HG03558 (cell line): ENCODE measurements at regions not wholly inside any gene's neighbourhood (a gene's known extent, or its start where the extent isn't known, plus 50 kb on each side); places are given as distances from the start of the nearest gene placed in this dataset.
A peak's percentile ranks its signal among the peaks of the same experiment; 100 is the strongest.

Experiments
- ATAC-seq: cut with Tn5 transposase; IDR thresholded peaks from one replicate; pipeline ENCODE4 v1.9.1; 2021; ENCODE audit warnings: moderate number of reproducible peaks; ENCODE audit not compliant: unreplicated experiment; ENCODE audit errors: extremely low read depth

DNA sequence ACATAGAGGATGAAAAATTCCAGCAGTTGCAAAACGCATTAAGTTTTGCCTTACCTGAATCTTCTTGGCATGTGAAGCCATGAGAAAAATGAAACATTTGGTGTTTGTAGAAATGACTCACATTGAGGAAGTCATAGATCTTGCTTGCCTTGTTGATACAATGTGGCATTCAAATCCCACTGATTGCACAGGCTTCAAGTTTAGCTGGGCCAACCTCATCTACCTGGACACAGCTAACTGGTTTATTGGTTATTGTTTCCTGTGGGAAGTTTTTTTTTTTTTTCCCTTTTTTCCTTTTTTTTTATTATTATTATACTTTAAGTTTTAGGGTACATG is 168.9 kb upstream of the C21orf91 start:
- no peak for ATAC-seq

DNA sequence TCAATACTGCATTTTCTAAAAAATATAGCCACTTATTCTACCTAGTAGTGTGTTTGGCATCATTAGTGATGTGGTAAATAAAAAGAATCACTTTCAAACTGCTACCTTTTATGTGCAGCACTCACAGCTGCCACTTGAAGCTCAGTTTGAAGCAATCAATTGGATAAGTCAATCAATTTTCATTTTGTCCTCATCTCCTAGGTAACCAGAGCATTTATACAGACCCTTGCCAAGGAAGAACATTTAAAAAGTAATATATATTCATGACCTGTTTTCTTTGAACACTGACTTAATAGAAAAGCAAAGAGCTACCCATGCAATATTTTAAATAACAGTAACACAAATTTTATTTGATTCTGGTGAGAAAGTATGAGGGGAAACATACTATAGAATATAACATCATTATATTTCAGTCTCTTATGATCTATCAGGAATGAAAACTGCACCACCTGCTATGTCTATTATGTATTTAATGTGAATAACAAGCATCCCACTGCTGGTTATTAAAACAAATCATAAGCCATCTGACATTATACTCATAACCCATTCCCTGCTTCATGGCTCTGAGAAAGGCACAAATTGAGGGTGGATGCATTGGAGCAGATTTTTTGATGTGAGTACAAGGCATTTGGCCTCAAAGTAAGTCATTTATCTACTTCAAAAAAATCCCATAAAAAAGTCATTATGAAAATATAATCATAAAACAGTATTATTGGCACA is 168.4 kb upstream of the C21orf91 start:
- ATAC-seq = no peak

DNA sequence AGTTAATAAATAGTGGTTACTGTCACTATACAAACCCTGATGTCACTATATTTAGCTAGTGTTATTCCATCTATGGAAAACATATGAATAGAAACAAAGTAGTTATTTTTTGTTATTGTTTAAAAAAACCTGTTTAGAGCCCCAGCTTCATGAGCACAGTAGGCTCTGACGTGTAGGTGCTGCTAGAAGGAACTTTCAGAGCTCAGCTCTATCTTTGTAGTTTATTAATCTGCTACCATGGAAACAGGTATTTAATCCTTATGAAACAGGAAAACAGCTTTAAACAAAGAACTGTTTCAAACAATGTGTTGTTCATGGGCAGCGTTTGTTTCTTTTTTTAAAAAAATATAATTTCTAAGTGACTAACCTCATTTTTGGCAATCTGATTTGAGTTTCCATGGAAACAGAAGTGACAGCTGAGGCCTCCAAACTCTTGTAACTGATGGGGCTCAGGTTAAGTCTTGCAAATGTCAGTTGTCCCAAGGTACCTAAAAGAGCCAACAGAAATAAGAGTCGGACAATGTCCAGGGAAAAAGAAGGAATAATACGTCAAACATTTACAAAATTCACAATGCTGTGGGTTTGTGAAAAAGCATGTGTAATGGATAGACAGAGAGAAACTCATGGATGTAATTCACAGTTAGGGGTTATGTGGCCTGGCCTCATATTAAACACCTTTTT is 162.0 kb upstream of the C21orf91 start:
- ATAC-seq = no peak

DNA sequence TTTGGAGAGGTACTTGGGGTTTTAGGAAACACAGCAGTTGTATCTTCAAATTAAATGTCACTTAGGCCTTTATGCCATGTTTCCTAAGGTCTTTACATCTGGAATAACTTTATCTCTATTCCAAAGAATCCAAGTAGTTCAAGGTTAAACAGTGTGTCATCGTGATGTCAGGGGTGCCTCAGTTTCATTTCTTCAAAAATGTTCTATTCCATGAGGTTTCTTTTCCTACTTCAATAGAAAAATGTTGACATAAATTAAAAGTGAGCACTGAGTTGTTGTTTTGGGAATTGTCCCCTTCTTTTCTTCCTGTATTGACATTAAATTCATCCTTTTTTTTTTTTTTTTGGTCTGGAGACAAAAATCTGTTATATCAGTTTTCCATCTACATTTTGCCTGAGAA is 160.6 kb upstream of the C21orf91 start:
- no peak for ATAC-seq

DNA sequence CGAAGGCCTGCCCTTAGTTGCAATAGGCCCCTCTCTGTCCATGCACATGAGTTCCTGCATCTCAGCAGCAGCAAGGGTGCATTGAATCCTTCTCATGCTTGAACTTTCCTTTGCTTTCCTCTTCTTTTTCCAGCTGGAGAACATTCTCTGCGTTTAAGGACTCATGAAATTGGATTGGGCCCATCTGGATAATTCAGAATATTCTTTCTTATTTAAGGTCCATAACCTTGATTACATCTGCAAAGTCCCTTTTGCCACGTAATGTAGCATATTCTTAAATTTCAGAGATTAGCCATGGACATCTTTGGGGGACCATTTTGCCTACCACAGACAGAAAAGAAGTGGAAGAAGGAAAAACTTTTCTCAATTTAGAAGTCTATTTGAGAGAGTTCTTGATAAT is 159.7 kb upstream of the C21orf91 start:
- no peak for ATAC-seq

DNA sequence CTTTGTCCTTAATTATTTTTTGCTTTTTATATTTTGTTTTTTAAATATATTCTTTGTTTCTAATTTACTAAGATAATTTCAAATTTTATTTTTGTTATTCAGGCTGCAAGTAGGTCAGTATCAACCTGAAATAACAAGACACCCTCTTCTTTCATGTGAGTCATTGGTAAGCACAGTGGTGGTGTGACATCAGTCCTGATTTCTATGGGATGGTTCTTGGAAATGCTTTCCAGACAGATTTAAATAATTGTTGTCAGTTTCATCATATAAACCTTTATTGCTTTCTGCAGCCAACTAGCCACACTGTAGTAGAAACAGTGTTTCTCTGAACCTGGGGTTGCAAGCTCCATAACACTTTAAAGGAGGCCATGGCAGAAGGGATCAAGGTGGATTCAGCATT is 157.5 kb upstream of the C21orf91 start:
- no peak for ATAC-seq

- no peak for ATAC-seq
Measured at GRCh38 chr21:17976139-17976538, 157.0 kb upstream of the C21orf91 start.

- ATAC-seq = no peak
Measured at GRCh38 chr21:17967319-17967718, 148.2 kb upstream of the C21orf91 start.

GRCh38 chr21:17964716-17965115 is 145.6 kb upstream of the C21orf91 start:
- no peak for ATAC-seq

GRCh38 chr21:17964199-17964598 is 145.0 kb upstream of the C21orf91 start:
- no peak for ATAC-seq

GRCh38 chr21:17950591-17950990 is 131.4 kb upstream of the C21orf91 start:
- ATAC-seq = no peak

DNA sequence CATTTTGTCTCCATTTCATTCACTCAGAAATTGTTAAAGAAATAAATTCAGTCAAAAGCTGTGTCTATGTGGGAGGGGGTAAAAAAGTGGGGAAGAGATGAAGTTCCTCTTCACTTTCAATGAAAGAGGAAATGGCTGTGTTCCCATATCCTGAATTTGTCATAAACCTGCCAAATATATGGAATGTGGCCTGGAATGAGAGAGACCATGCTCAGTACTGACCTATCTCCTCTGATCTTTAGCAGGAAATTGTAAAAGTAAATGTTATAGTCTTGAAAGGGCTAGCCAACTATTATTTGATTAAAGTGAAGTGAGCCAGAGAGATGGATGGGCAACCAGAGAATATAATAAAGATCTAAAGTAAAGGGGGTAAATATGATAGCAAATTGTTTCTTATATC is 130.3 kb upstream of the C21orf91 start:
- ATAC-seq = no peak

GRCh38 chr21:17947531-17947930 is 128.4 kb upstream of the C21orf91 start:
- ATAC-seq = no peak

- ATAC-seq = no peak
Measured at GRCh38 chr21:17931080-17931479, 111.9 kb upstream of the C21orf91 start.

DNA sequence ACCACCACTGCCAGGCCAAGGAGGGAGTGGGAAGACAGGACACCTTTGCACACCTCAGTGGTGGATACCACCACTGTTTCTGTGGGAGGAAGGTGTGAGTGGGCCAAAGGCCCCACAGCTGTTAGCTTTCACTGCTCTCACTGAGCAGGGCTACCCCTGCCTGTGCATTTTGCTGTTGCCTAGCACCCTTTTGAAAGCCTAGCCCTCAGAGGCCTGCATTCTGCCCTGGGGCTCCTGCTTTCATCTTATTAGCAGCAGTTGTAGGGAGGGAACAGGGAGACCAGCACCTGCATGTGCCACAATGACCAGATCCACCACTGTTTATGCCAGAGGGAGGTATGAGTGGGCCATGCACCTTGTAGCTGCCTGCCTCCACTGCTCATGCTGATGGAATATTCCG is 110.9 kb upstream of the C21orf91 start:
- ATAC-seq = no peak

GRCh38 chr21:17929510-17929909 is 110.4 kb upstream of the C21orf91 start:
- ATAC-seq = no peak

DNA sequence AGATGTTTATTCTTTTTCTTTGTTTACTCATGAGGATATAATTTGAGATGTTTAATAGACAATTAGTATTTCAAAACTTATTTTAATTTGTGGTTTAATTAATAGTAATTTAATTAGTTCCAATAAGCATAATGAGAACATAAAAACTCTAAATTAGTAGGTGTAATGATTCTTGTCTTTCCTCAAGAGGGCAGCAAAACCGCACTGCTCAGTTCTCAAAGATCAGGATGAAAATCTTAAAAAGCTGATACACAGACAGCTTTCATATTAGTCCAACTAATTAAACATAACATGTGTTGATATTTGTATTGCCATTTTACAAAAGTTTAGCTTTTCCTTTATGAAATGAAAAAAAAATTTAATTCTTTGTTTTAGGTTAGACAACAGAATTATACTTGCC is 106.7 kb upstream of the C21orf91 start:
- ATAC-seq = no peak

DNA sequence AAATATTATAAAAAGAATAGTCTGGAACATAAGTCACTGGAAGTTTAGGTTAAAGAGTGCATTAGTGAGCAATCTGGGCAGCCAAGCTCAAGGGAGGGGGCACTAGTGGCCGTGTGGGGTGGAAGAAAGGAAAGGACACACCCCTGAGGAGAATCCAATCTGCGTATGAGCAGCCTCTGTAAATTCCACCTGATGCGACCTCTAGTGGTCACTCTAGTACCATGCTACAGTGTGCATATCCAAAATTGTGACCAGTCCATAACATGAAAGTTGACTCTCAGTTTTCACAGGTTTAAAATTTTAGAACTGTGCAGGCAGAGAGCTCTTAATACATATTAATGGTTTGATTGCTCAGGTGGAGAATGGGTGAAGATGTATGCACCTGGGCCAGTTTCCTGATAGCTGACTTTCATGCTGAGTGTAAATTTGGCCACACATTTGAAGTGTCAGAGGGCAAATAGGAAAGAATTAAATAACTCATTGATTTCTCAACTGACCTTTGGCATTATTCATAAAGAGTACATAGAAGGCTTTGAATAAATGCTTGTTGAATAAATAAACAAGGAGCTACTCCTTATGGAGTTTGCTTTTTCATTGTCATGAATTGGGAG is 105.9 kb upstream of the C21orf91 start:
- ATAC-seq = peak; percentile 92

DNA sequence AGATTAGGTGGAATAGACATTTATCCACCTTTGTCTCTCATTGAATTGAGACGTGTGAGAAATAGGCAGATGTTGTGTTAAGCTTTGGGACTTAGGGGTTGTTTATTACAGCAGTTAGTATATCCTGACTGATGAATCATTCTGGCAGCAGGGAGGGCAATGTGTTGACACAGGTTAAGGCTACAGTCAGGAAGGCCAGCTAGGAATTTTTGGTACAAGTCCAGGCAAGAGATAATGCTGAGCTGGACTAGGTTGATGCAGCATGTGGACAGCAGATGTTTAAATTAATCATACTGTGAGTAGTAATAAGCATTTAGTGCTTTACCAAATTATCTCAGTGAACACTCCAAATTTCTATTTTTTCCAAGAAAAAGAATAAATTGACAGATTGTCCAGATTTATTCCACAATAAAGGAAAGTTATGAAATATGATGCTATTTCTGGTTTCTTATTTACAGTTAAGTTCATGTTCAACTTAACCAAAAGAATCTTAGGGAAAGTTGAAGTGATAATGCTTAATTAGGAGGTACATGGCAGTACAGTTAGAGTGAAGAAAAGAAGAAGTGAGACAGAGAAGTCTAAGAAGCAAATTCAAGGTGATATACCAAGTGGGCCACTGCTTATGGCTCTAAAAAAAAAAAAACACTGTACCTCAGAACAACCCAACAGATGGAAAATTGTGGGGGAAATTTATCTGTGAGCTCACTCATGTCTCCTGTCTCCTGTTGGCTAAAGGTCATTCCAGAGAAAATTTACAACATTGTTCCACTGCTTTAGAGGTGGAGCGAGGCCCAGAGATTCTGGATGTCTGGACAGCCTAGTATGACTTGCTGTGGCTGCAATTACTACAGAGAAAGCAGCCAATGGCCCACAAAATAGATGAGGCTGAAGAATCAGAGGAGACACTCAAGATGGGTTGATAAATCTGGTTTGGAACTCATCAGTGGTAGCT is 102.7 kb upstream of the C21orf91 start:
- ATAC-seq = peak; percentile 60

- no peak for ATAC-seq
Measured at GRCh38 chr21:17915976-17916375, 96.8 kb upstream of the C21orf91 start.

GRCh38 chr21:17911628-17912027 is 92.5 kb upstream of the C21orf91 start:
- no peak for ATAC-seq
